Neuronal stem cell (in vitro differentiated cells): ENCODE measurements at regions not wholly inside any gene's neighbourhood (a gene's known extent, or its start where the extent isn't known, plus 50 kb on each side); places are given as distances from the start of the nearest gene placed in this dataset.

Experiments used
- DNase-seq: peaks from one replicate; pipeline ENCODE4 v3.0.0-alpha.2; 2013; ENCODE audit warnings: low spot score
- H2AFZ ChIP-seq: one replicate; pipeline ENCODE4 v1.6.1; 2013; ENCODE audit warnings: mild to moderate bottlenecking, low read length, inconsistent platforms
- H2AK5ac ChIP-seq: 2 replicates; pipeline ENCODE4 v1.6.1; 2013; ENCODE audit warnings: low read depth, mild to moderate bottlenecking, inconsistent platforms, low read length, moderate library complexity, mixed read lengths
- H2BK120ac ChIP-seq: 2 replicates; pipeline ENCODE4 v1.6.1; 2013; ENCODE audit warnings: low read depth, mild to moderate bottlenecking, inconsistent platforms, low read length, moderate library complexity, mixed read lengths
- H2BK12ac ChIP-seq: one replicate; pipeline ENCODE4 v1.6.1; 2013; ENCODE audit warnings: low read length, inconsistent platforms
- H2BK15ac ChIP-seq: 2 replicates; pipeline ENCODE4 v1.6.1; 2013; ENCODE audit warnings: mild to moderate bottlenecking, low read length, inconsistent platforms, mixed read lengths
- H2BK5ac ChIP-seq: one replicate; pipeline ENCODE4 v1.6.1; 2013; ENCODE audit warnings: inconsistent platforms, mild to moderate bottlenecking, low read length, moderate library complexity
- H3K14ac ChIP-seq: one replicate; pipeline ENCODE4 v1.6.1; 2013; ENCODE audit warnings: low read length, inconsistent platforms
- H3K18ac ChIP-seq: 2 replicates; pipeline ENCODE4 v1.6.1; 2013; ENCODE audit warnings: low read length, inconsistent platforms
- H3K23ac ChIP-seq: 2 replicates; pipeline ENCODE4 v1.6.1; 2013; ENCODE audit warnings: low read depth, mild to moderate bottlenecking, mixed read lengths, low read length, inconsistent platforms; ENCODE audit not compliant: poor library complexity
- H3K27ac ChIP-seq: replicated peaks from 3 replicates; pipeline ENCODE4 v1.5.1; 2013; ENCODE audit warnings: low read length, inconsistent platforms
- H3K27me3 ChIP-seq, 3 experiments: 2 replicates each; pipeline ENCODE4 v1.6.1; 2013; ENCODE audit warnings: low read length in 3 of 3, mild to moderate bottlenecking in 2 of 3, inconsistent platforms in 1 of 3, low read depth in 1 of 3, mixed read lengths in 1 of 3, moderate library complexity in 1 of 3; ENCODE audit not compliant: control insufficient read depth in 3 of 3, insufficient read depth in 3 of 3
- H3K36me3 ChIP-seq, 2 donors: replicated peaks in 1 of 2; 2 replicates each; pipeline ENCODE4 v1.6.1; 2013; ENCODE audit warnings: low read length in 2 of 2; ENCODE audit not compliant: control insufficient read depth in 2 of 2, insufficient read depth in 2 of 2
- H3K4ac ChIP-seq: 2 replicates; pipeline ENCODE4 v1.6.1; 2013; ENCODE audit warnings: inconsistent platforms, mild to moderate bottlenecking, low read length, moderate library complexity
- H3K4me1 ChIP-seq, 2 donors: 1 replicate in 1 of 2; 2 replicates in 1 of 2; pipeline ENCODE4 v1.6.1; 2013; ENCODE audit warnings: low read length in 2 of 2, low read depth in 1 of 2; ENCODE audit not compliant: control insufficient read depth in 2 of 2, insufficient read depth in 1 of 2
- H3K4me2 ChIP-seq: one replicate; pipeline ENCODE4 v1.6.1; 2013; ENCODE audit warnings: mild to moderate bottlenecking, low read length, inconsistent platforms; ENCODE audit not compliant: insufficient read depth, poor library complexity, severe bottlenecking
- H3K4me3 ChIP-seq, 2 donors: 2 replicates each; pipeline ENCODE4 v1.5.1; 2013; ENCODE audit warnings: low read length in 2 of 2, mild to moderate bottlenecking in 2 of 2, inconsistent platforms in 1 of 2, moderate library complexity in 1 of 2
- H3K79me1 ChIP-seq: one replicate; pipeline ENCODE4 v1.6.1; 2013; ENCODE audit warnings: low read depth, mild to moderate bottlenecking, inconsistent platforms, low read length, moderate library complexity
- H3K9ac ChIP-seq: one replicate; pipeline ENCODE4 v1.6.1; 2013; ENCODE audit warnings: mild to moderate bottlenecking, low read depth, low read length, inconsistent platforms; ENCODE audit not compliant: poor library complexity
- H3K9me3 ChIP-seq, 2 donors: replicated peaks in 1 of 2; 2 replicates each; pipeline versions ENCODE3 to v1.6.1; 2013; ENCODE audit warnings: low read length in 2 of 2, mild to moderate bottlenecking in 2 of 2, inconsistent platforms in 1 of 2, low read depth in 1 of 2, mixed read lengths in 1 of 2, moderate library complexity in 1 of 2; ENCODE audit not compliant: control insufficient read depth in 2 of 2, insufficient read depth in 1 of 2
- H4K8ac ChIP-seq: one replicate; pipeline ENCODE4 v1.6.1; 2013; ENCODE audit warnings: low read depth, mild to moderate bottlenecking, inconsistent platforms, low read length, moderate library complexity
- H4K91ac ChIP-seq: one replicate; pipeline ENCODE4 v1.6.1; 2013; ENCODE audit warnings: low read length, low read depth, mild to moderate bottlenecking, inconsistent platforms; ENCODE audit not compliant: poor library complexity
- WGBS, 2 donors: extraction: QIAGEN DNeasy Blood & Tissue Kit; methylation state at CpG; one replicate each; pipeline ENCODE4 v1.1.7; 2013; ENCODE audit warnings: missing lambda C conversion rate in 2 of 2, mixed read lengths in 1 of 2; ENCODE audit not compliant: insufficient read length in 2 of 2, insufficient replicate concordance in 1 of 2; ENCODE audit errors: extremely low coverage in 2 of 2; 5-methylcytosine and 5-hydroxymethylcytosine counted together

DNA sequence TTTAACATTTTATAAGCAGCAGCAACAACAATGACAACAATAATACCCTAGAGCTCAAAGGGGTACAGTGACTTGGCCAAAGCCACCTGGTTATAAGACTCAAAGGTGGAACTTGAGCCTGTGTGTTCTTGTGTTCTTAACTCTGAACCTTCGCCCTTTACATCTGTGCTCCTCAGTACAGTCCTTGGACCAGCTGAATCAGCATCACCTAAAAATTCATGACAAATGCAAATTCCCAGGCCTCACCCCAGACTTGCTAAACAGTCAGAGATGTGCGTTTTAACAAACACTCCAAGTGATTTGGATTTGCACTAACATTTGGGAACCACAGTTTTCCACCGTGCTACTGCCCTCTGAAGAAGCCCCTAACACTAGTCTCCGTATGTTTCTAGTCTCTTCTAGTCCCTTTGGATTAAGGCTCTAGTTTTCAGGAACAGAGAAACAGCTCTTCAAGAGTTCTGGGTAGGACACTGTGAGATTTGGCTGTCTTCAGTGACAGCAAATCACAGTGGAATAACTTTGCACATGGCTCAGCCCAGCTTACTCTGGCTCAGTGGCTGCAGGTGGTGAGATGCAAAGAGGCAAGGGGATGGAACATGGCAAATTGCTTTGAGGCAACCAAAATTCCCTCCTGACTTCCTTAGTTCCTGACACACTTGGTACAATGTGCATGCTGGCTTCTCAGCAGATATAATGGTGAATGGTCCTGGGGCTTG lies 151.0 kb upstream of the CDH11 start:
- Histone ChIP-seq H3K4me2 (no peak overlapping the region), H3K4me3 (no peak overlapping the region), H3K9me3 (no peaks in the 10 kb centered on the region), H3K14ac (no peak overlapping the region), H3K27me3 (no peaks in the 10 kb centered on the region), H2BK5ac (no peak overlapping the region), H3K9ac (no peak overlapping the region), H3K18ac (no peak overlapping the region), H3K36me3 (no peaks in the 10 kb centered on the region), H3K79me1 (no peaks in the 10 kb centered on the region), H3K4me1 (no peaks in the 10 kb centered on the region), H3K23ac (no peak overlapping the region), H3K4ac (no peak overlapping the region), H4K8ac (no peak overlapping the region), H2BK15ac (no peak overlapping the region), H2AK5ac (no peak overlapping the region), H4K91ac (no peak overlapping the region), H2AFZ (no peak overlapping the region), H2BK12ac (no peak overlapping the region), H3K27ac (no peak overlapping the region), H2BK120ac (no peak overlapping the region)
- no peak for DNase-seq
- no CpG with 5 or more reads among the region's 4 CpGs for WGBS, 2 donors

DNA sequence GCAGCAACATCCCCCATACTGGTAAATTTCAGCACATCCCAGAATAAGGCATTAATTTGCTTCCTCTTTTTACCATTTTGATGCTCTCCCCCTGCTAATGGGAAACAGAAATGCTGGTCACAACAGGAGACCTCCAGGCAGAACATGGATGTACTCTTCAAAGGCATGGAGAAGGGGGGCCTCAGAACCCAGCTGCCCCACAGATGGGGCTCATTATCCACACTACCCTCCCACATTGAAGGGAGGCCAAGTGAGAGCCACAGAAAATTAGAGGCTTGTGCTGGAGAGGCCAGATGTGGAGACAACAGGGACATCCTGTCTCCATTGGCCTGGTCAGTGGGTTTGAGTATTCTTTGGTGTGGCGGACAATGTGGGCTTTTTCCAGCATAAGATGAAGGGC lies 150.1 kb upstream of the CDH11 start:
- Histone ChIP-seq H3K18ac (peak overlapping the region; percentile 3), H2BK15ac (no peak overlapping the region), H3K79me1 (no peaks in the 10 kb centered on the region), H3K14ac (no peak overlapping the region), H3K4me3 (no peak overlapping the region), H2BK120ac (no peak overlapping the region), H3K4me1 (no peaks in the 10 kb centered on the region), H3K4me2 (no peak overlapping the region), H2AFZ (no peak overlapping the region), H2BK5ac (no peak overlapping the region), H4K8ac (no peak overlapping the region), H2AK5ac (peak overlapping the region; percentile 65), H3K27me3 (no peaks in the 10 kb centered on the region), H3K4ac (no peak overlapping the region), H3K23ac (no peak overlapping the region), H3K27ac (no peak overlapping the region), H3K36me3 (no peaks in the 10 kb centered on the region), H3K9ac (no peak overlapping the region), H3K9me3 (no peaks in the 10 kb centered on the region), H4K91ac (no peak overlapping the region), H2BK12ac (no peak overlapping the region)
- no CpG with 5 or more reads among the region's 1 CpG for WGBS, 2 donors
- no peak for DNase-seq

DNA sequence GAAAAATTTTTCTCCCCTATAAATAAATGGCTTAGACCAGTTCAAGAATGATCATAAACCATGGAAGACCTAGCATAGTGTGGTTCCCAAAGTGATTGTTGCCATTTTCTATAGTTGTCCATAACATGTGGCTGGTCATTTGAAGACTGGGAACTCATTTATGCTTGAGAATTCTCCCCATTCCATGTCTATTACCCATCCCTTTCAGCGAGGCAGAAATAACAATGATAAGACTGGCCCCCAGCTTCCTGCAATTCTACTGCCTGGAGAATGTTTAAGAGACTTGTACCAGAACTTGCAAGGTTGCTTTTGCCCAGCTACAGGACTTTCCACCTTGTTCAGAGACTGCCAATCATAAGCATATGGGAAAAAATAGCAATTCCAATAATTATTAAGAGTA lies 146.5 kb upstream of the CDH11 start:
- Histone ChIP-seq H4K91ac (no peak overlapping the region), H3K4me1 (peaks cover 0 to 2% of the 10 kb centered on the region in 2 donors), H3K23ac (no peak overlapping the region), H3K9me3 (no peaks in the 10 kb centered on the region), H3K36me3 (no peaks in the 10 kb centered on the region), H3K9ac (no peak overlapping the region), H2BK12ac (no peak overlapping the region), H3K27me3 (no peaks in the 10 kb centered on the region), H3K27ac (no peak overlapping the region), H2AFZ (no peak overlapping the region), H2BK15ac (no peak overlapping the region), H2AK5ac (no peak overlapping the region), H2BK5ac (no peak overlapping the region), H3K4me2 (no peak overlapping the region), H4K8ac (no peak overlapping the region), H3K18ac (no peak overlapping the region), H3K4ac (no peak overlapping the region), H2BK120ac (no peak overlapping the region), H3K79me1 (no peaks in the 10 kb centered on the region), H3K4me3 (no peak overlapping the region), H3K14ac (no peak overlapping the region)
- DNase-seq = no peak
- WGBS, 2 donors = no CpG with 5 or more reads among the region's 1 CpG

DNA sequence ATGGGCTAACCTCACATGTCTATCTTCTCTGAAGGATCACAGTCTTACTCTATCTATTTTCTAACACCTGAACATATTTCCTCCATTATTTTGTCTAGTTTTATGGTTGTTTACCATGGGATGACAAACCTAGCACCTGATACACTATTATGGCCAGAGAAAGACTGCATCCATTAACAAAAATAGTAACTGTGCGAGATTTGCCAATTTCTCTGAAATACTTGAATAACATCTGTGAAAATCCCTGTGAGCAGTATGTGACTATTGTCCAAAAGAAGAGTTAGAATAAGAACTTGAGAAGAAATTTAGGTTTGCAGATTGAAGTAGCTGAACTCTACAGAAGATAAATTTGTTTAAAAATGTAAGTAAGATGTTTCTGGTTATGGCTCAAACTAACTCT lies 142.0 kb upstream of the CDH11 start:
- Histone ChIP-seq H2BK5ac (no peak overlapping the region), H2AK5ac (no peak overlapping the region), H3K4me1 (peaks cover 0 to 2% of the 10 kb centered on the region in 2 donors), H3K14ac (no peak overlapping the region), H3K4ac (no peak overlapping the region), H3K36me3 (no peaks in the 10 kb centered on the region), H3K79me1 (no peaks in the 10 kb centered on the region), H3K4me2 (no peak overlapping the region), H2AFZ (no peak overlapping the region), H3K9me3 (no peaks in the 10 kb centered on the region), H3K9ac (no peak overlapping the region), H2BK120ac (no peak overlapping the region), H3K27ac (no peak overlapping the region), H3K23ac (no peak overlapping the region), H2BK15ac (no peak overlapping the region), H3K27me3 (no peaks in the 10 kb centered on the region), H4K8ac (no peak overlapping the region), H3K18ac (no peak overlapping the region), H3K4me3 (no peak overlapping the region), H4K91ac (no peak overlapping the region), H2BK12ac (no peak overlapping the region)
- no peak for DNase-seq
- no CpG with 5 or more reads among the region's 1 CpG for WGBS, 2 donors
